GM19455 (cell line): ENCODE measurements at regions not wholly inside any gene's neighbourhood (a gene's known extent, or its start where the extent isn't known, plus 50 kb on each side); places are given as distances from the start of the nearest gene placed in this dataset.

Source experiments
- ATAC-seq: cut with Tn5 transposase; IDR thresholded peaks from one replicate; pipeline ENCODE4 v1.9.1; 2021; ENCODE audit not compliant: unreplicated experiment

DNA sequence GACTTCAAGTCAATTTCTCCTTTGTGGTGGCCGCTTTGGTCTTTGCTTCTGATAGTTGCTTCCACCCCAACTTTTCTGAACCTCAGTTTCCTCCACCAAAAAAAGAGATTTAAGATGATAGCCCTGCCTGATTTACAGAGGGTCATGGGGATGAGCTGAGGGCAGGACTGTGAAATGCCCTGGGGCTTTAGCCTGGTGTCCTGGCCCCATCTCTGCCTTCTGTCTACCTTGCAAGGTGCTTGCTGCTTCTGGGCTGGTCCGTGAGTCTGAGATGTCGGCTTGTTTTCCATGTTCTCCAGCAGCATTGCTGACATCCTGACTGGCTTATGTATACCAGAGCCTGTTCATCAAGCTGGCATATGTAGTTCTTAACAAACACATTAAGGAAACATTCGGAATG is 191.9 kb upstream of the MPHOSPH6 start:
- ATAC-seq: no peak

DNA sequence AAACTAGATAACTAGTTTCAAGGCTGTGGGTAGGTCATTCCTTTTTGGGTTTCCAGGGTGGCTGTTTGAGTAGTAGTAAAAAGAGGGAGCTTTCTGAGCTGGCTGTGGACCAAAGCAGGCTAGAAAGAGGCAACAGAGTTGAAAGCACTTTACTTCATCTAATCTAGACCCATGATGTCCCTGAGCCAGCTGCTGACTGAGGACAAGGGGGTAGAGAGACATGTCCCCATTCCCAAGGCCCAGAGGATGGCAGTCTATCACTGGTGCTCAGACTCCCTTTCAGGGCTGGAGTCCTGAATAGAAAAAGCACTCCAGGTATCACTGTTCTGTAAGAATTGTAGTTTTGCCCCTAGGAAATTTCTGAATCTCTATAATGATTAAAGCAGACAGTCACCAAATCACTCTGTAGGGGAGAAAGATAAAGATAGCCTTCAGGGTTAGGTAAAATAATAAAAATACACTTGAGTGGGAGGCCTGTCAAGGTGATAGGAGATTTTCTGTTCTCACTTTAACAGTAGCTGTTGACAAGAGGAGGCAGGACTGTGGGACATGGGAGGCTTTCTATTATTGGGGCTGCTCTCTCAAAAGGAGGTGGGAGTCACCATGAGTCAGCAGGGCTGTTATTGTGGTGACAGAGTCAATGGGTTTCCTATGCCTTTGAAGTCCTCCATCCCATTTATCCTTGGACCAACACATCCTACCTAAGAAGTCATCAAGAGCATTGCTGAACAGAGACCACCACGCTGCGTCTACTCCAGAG is 190.2 kb upstream of the MPHOSPH6 start:
- ATAC-seq: no peak

DNA sequence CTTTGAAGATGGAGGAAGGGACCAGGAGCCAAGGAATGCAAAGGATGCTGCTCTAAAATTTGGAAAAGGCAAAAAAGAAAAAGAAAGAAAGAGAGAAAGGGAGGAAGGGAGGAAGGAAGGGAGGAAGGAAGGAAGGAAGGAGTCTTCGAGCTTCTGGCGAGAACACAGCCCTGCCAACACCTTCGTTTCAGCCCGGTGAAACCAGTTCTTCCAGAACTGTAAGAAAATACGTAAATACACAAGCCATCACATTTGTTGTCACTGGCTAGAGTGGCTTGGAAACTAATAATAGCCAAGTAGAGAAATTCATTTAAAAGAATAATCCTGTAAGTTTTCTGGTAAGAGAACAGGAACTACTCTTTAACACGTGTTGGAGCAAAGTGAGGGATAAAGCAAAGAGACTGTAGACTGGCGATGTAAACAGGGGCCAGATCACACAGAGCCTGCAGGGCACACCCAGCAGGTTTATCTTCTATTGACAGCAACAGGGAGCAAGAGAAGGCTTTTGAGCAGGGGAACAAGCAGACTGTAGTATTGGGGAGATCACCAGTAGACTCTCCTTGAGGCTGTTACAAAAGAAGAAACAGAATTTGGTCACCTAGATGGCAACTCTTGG is 188.7 kb upstream of the MPHOSPH6 start:
- no peak for ATAC-seq

DNA sequence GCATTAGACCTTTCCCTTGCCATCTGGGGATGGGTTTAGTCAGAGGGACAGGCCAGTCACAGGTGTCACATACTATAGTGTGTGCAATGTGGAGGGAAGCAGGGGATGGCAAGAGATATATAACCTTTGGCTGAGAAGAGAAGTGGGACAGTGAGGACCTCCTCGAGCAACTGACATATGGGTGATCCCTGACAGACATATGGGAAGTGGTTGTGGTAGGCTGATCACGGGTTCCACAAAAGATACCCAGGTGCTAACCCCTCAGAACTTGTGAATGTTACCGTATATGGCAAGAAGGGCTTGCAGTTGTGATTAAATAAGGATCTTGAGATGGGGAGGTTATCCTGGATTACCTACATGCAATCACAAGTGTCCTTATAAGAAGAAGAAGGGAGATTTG is 188.1 kb upstream of the MPHOSPH6 start:
- no peak for ATAC-seq

DNA sequence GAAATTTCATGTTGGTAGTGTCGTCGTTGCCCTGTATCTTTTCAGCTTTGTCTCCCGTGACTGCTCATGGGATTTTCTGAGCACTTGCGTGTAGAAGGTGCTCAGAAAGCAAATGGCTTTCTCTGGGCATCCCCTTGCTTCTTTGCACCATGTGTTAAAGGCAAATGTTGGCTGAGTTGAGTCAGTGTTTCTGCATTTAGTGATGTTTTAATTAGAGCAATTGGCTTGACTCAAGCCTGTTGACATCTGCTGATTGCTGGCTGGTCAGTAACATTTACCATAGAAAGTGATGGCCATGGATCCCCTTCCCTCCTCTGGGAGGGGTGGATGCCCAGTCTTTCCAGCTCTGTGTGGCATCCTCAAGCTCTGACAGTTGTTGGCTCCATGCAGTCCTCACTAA is 187.2 kb upstream of the MPHOSPH6 start:
- no peak for ATAC-seq

DNA sequence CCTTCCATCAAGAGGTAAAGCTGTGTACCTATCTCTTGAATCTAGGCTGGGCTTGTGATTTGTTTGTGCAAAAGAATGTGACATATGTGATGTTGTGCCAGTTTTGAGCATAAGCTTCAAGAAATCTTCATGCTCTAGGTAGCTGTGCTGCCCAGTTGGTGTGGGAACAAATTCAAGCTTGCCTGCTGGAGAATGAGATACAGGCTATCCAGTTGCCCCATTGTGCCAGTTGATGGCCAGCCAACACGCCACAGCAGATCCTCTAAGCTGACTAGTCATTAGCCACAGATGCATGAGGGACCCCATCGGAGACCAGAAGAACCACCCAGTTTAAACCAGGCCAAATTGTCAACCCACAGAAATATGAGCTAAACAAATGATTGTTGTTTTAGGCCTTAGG is 180.5 kb upstream of the MPHOSPH6 start:
- no peak for ATAC-seq

DNA sequence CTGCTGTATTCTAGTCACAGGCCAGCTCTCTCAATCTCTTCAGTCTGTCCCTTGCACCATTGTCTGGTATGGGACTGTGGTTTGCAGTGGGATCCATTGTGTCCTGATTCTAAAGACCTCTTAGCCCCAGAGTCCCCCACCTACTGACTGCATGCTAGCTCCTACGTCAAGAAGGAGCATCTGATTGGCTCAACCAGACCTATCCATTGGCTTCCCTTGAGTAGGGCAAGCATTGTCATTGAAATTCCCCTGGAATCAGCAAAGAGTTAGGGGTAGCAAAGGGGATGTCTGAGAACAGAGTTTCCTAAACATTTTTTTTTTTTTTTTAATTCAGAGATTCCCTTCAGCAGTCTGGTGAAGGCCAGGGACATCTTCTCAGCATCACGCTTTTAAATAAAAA is 175.3 kb upstream of the MPHOSPH6 start:
- ATAC-seq: no peak

DNA sequence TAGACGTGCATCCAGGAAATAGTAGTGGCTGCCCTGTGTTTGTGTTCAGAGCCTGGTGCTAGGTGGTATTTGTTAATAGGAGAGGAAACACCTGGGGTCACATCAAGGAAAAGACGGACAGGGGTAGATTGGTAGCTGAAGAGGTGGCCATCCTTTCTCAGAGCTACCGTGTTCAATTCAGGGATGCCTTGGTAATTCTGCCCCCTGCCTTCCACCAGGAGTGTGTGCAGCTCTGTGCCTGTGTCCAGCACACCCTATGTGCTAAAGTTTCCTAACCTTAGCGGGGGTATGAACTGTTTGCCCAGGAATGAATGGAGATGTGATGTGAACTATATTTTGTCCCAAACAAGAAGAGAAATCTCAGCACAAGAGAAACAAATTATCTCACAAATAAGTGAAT is 174.1 kb upstream of the MPHOSPH6 start:
- ATAC-seq: no peak

DNA sequence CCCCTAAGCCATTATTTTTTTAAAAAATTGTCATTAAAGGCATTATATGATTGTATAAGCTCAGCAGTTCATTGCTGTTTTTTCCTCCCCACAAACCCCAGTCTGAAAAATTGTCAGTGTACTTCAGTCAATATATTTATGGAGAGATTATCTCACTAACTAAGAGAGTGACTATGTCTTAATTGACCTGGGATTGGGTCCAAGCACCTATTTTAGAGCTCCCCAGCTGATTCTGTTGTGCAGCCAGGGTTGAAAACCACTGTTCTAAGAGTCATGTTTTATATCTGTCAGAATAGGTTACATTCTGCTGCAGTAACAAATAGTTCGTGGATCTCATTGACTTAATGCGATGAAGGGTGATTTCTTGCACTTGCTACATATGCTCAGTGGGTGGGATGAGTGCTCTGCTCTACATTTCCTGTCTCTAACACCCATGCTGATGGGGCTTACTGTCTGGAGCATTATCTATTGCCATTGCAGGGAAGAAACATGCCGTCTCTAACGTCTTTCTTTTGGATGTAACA is 171.2 kb upstream of the MPHOSPH6 start:
- no peak for ATAC-seq

DNA sequence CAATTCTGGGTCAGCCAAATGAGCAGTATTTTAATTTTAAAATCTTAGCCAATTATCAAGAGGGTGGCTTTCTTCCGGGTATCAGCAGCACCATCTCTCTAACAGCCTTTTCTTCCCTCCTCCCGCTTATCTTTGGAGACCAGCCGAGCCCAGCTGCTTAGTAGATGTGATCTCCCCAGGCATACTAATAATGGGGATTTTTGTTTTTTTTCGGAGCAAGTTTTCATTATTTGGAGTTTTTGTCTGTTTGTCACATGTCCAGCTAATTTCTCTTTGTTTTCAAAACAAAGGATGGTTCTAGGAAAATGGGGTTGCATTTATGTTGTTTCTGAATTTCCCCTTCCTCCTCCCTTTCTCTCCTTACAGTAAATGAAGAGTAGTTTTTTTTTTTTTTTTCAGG is 170.5 kb upstream of the MPHOSPH6 start:
- no peak for ATAC-seq

DNA sequence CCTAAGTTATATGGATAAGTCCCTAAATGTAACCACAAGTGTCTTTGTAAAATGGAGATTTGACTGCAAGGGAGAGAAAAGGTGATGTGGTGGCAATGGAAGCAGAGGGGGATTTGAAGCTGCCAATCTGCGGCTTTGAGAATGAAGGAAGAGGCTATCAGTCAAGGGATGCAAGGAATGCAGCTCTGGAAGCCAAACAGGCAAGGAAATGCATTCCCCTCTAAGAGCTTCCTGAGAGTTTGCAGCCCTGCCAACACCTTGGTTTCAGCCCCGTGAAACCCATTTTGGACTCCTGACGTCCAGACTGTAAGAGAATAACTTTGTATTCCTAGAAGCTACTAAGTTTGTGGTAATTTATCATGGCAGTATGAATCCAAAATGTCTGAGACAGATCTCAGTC is 167.3 kb upstream of the MPHOSPH6 start:
- no peak for ATAC-seq

DNA sequence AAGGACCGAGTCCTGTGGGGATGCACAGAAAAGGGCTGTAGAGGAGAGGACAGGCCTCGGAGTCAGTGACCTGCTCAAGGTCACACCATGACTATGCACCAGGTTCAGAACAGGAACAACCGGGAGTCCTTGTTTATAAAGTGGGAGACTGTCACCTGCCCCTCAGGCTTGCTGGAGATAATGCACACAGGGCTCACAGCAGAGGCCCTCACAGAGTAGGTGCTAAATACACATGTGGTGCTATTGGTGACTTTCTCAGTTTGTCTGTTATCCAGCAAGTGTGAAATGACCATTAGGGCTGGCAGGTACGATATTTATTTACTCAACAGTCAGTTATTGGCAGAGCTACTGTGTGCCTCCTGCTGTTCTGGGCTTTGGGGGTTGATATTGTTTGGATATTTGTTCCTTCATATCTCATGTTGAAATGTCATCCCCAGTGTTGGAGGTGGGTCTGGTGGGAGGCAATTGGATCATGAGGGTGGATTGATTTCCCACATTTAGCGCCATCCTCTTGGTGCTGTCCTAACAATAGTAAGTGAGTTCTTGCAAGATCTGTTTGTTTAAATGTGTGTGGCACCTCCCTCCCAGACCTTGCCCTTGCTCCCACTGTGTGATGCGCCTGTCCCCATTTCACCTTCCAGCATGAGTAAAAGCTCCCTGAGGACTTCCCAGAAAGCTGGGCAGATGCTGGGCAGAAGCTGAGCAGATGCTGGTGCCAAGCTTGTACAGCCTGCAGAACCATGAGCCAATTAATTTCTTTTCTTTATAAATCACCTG is 162.1 kb upstream of the MPHOSPH6 start:
- ATAC-seq: no peak

DNA sequence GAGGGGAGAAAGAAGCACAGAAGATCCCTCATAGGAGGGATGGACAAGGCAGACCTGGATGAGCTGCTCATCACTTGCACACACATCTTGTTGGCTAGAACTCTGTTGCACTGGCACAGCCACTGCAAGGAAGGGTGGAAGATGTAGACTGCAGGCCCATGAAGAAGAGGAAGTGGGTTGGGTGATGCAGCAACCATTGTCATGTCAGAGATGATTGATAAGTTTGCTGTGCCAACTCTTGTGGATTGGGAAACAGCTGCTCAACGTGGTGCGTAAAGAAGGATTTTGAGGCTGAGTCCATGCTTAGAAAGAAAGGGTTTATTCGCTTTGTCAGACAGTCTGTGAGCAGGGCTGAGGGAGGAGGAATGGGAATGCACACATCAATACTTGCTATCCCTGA is 161.4 kb upstream of the MPHOSPH6 start:
- no peak for ATAC-seq

DNA sequence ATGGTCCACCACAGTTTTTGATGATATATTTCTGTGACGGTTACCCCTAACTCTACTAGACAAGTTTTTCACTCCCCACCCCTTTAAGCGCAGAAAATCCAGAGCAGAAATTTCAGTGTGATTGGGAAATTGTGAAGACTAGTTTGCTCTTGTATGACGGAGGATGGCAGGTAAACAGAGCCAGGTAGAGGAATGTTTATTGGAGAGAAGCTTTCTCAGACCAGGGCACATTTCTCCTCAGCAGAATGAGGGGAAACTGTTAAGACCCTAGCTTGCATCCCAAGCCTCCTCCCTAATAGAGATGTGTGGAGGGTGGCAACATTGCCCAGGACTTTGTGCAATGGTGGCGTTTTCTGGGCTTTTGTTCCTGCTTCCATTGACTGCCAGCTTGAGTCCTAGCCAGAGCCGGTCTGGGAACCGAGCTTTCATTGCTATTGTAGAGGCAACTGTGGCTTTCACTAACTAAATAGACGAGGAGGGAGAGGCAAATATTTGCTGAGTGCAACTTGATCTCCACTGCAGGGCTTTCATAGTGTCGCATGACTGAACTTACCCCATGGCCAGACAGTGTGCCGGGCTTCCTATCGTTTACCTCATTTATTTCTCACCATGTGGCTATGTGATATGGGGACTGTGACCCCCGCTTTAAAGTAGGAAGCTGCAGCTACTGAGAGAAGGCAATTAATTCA is 159.6 kb upstream of the MPHOSPH6 start:
- no peak for ATAC-seq

DNA sequence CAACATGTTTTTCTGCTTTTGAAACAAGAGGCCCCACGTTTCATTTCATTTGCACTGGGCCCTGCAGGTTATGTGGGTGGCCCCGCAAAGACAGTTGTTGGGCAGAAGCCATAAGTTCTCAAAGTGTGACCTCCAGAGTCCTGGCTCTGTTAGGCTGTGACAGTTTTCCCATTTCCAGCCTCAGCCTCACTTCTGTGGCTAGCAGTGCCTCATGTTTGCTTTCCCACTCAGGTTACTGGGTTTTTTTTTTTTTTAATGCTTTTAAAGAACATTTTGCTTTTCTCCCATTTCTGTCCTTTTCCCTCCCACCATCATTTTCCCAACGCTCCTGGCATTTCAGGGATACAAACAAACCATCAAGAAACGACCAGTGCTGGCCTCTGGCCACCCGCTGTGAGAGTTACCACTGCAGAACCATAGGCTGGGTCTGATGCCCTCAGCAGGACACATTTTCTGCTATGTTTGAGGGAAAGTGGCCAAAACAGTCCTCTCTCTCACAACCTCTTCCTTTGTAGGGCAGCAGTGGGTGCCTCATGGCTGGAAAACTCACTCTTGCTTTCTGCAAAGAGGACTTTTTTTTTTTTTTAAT is 159.0 kb upstream of the MPHOSPH6 start:
- no peak for ATAC-seq

DNA sequence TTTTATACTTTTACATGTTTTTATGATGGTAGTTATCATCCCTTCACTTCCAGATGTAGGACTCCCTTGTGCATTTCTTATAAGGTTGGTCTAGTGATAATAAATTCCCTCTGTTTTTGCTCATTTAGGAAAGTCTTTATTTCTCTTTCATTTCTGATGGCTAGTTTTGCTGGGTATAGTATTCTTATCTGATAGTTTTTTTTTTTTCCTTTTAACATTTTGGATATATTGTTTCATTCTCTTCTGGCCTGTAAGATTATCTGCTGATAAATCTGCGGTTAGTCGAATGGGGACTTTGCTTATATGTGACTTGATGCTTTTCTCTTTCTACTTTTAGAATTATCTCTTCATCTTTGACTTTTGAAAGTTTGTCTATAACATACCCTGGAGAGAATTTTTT is 153.1 kb upstream of the MPHOSPH6 start:
- ATAC-seq: no peak

DNA sequence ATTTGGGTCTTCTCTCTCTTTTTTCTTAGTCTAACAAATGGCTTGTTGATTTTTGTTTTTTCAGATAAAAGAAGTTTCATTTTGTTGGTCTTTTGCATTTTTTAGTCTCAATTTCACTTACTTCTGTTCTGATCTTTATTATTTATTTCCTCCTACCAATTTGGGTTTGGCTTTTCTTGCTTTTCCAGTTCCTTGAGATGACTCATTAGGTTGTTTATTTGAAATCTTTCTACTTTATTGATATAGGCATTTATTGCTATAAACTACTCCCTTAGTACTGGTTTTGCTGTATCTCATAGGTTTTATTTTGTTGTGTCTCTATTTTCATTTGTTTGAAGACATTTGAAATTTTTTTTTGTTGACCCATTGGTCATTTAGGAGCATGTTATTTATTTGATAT is 152.2 kb upstream of the MPHOSPH6 start:
- no peak for ATAC-seq

DNA sequence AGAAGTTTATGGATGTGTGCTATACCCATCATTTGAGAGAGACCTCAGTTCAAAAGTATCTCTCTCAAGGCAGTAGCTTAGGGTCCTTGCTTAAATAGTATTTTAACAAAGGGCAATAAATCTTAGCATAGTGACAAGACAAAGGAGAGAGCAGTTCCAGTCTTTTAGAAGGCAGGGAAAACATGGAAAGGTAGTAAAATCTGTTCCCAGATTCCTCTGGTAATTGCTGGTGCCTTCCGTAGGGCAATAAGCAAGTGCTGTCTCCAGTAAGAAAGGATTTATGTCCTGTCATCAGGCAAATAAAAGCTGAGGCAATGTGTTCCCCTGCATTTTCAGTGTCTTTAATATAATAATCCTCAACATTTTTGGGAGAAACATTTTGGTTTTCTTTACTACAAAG is 149.0 kb upstream of the MPHOSPH6 start:
- ATAC-seq: no peak

DNA sequence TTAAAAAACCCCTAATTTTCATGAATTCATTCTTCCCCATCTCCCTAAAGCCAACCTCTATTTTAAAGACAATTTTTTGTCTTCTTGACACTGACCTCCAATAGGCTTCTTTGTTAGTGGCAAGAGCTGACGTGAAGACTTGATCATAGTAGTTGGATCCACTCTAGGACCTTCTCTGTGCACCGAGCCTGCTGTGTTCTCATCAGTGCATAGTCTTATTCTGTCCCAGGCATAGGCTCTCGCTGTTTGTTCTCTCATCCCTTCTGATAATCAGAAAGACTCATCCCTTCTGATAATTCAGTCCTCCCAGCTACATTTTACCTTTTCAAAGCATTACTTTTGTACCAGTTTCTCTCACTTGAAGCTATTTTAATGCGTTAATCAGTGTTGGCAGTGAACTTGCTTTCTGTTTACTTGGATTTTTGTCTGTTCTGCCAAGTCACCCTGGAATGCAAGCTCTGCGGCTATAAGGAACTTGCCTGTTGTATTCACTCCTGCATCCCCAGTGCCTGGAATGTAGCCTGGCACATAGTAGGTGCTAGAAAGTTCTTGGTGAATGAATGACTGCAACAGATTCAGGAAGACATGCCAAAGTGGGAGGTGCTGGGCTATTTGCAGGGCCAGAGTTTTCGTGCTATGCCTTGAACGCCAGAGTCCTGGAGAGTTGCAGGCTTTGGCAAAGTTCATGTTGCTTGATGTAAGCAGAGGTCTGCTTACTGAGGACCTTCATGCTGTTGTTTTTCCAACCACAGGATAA is 147.6 kb upstream of the MPHOSPH6 start:
- ATAC-seq: no peak

DNA sequence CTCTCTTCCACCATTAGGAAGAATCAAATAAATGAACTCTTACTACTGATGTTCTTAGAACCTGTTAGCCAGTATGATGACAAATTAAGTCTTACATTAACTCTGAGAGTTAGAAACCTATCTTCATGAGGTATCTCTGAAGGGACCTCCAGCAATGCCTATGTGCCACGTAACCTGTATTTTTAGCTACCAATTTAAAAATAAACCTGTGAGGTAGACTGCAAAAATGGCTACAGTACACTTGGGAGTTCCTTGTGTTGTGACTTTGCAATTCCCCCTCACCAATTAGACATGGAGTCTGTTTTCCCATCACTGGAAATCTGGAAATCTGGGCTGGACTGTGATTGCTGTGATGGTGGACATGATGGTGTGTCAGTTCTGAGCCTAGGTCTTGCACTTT is 143.7 kb upstream of the MPHOSPH6 start:
- ATAC-seq: no peak
